Caco-2 (cell line): ENCODE measurements at regions not wholly inside any gene's neighbourhood (a gene's known extent, or its start where the extent isn't known, plus 50 kb on each side); places are given as distances from the start of the nearest gene placed in this dataset.

Experiments used
- BruUV-seq: library from RNA; stranded (reverse); fragments of 400-500 nt; replicated peaks from 2 replicates; lab custom pipeline; 2021; lab: Mats Ljungman, UMichigan
- CTCF ChIA-PET: fragments of 300-600 bp; sonication (Branson Sonifier 250); formaldehyde crosslinking; loops from one replicate; lab custom pipeline; 2022; ENCODE audit warnings: antibody characterized with exemption; lab: Charles Lee
- POLR2A ChIA-PET: fragments of 300-600 bp; sonication (Branson Sonifier 250); formaldehyde crosslinking; loops from one replicate; lab custom pipeline; 2022; ENCODE audit warnings: antibody characterized with exemption; lab: Charles Lee
- DNase-seq, 2 experiments: peaks; one replicate each; pipeline versions ENCODE4 v3.0.0 to v3.0.0-alpha.2; 2020 to 2022
- H3K27me3 ChIP-seq: replicated peaks from 2 replicates; pipeline ENCODE4 v1.6.0; 2011; ENCODE audit warnings: low read length; ENCODE audit not compliant: control insufficient read depth, insufficient read depth
- H3K36me3 ChIP-seq: 2 replicates; pipeline ENCODE4 v1.5.1; 2011; ENCODE audit warnings: low read length; ENCODE audit not compliant: control insufficient read depth, insufficient read depth
- H3K4me1 ChIP-seq: fragments of 250-450 bp; sonication (Bioruptor Pico); 2 replicates; pipeline ENCODE4 v1.5.1; 2020; ENCODE audit warnings: mild to moderate bottlenecking
- H3K4me3 ChIP-seq: 2 replicates; pipeline ENCODE4 v1.5.1; 2011; ENCODE audit warnings: low read depth, mild to moderate bottlenecking, control low read depth, low read length
- H3K9me3 ChIP-seq: fragments of 250-450 bp; sonication (Bioruptor Pico); 2 replicates; pipeline ENCODE4 v1.5.1; 2020; ENCODE audit warnings: mild to moderate bottlenecking, moderate library complexity
- H3K27ac Mint-ChIP-seq: one replicate; pipeline ENCODE4 v1.8.0; 2022; ENCODE audit warnings: mixed read lengths; ENCODE audit not compliant: unreplicated experiment
- H3K27me3 Mint-ChIP-seq: one replicate; pipeline ENCODE4 v1.8.0; 2022; ENCODE audit warnings: mixed read lengths; ENCODE audit not compliant: insufficient read depth, unreplicated experiment
- H3K36me3 Mint-ChIP-seq: one replicate; pipeline ENCODE4 v1.8.0; 2022; ENCODE audit warnings: mild to moderate bottlenecking, mixed read lengths; ENCODE audit not compliant: insufficient read depth, unreplicated experiment
- H3K4me1 Mint-ChIP-seq: one replicate; pipeline ENCODE4 v1.8.0; 2022; ENCODE audit warnings: low read depth, mixed read lengths; ENCODE audit not compliant: unreplicated experiment
- H3K4me3 Mint-ChIP-seq: one replicate; pipeline ENCODE4 v1.8.0; 2022; ENCODE audit warnings: mild to moderate bottlenecking, moderate library complexity, mixed read lengths; ENCODE audit not compliant: unreplicated experiment
- H3K9me3 Mint-ChIP-seq: one replicate; pipeline ENCODE4 v1.8.0; 2022; ENCODE audit warnings: mixed read lengths; ENCODE audit not compliant: unreplicated experiment
- intact Hi-C: fragments of 100-400 bp; cut with micrococcal nuclease; formaldehyde crosslinking; loops from one replicate; pipeline ENCODE4 v1.10.0; 2022; ENCODE audit not compliant: unreplicated experiment
- TF ChIP-seq, protein P1 (sequence below), 2 experiments: fragments of 200-600 bp in 1 of 2; IDR thresholded peaks; 1 replicate in 1 of 2; 2 replicates in 1 of 2; pipeline versions ENCODE4 v1.5.1 to v1.8.0; 2011 to 2022; ENCODE audit warnings: antibody characterized with exemption in 1 of 2, control low read depth in 1 of 2, inconsistent platforms in 1 of 2, low read depth in 1 of 2, low read length in 1 of 2, mild to moderate bottlenecking in 1 of 2, moderate library complexity in 1 of 2; ENCODE audit not compliant: insufficient read depth in 1 of 2, severe bottlenecking in 1 of 2, unreplicated experiment in 1 of 2

DNA sequence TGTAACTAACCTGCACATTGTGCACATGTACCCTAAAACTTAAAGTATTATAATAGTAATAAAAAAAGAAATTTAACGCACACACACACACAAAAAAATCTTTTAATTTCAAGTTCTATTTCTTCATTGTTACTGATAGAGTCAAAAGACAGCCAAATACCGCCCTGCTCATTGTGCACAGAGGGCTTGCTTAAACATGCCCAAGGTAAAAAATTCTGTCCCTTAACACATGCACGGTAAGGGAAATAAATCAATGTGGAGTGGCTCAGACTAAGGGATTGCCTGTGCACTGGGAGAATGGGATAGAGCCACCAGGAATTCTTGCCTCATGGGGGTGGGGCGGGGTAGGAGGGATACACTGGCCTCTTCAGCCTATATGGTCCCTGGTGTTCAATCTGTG, 468.0 kb downstream of the NUP35 start:
- H3K9me3 ChIP-seq = no peaks in the 10 kb centered on the region
- no peak for DNase-seq
- H3K36me3 Mint-ChIP-seq = no peaks in the 10 kb centered on the region
- H3K27me3 Mint-ChIP-seq = no peaks in the 10 kb centered on the region
- H3K4me3 Mint-ChIP-seq = no peak overlapping the region
- no peaks in the 10 kb centered on the region for H3K36me3 ChIP-seq
- POLR2A ChIA-PET = no interaction called here
- H3K27ac Mint-ChIP-seq = no peak overlapping the region
- BruUV-seq = no TSS peak
- H3K9me3 Mint-ChIP-seq = peaks cover 5% of the 10 kb centered on the region
- intact Hi-C loops = no loop called here
- TF ChIP-seq, protein P1, sequence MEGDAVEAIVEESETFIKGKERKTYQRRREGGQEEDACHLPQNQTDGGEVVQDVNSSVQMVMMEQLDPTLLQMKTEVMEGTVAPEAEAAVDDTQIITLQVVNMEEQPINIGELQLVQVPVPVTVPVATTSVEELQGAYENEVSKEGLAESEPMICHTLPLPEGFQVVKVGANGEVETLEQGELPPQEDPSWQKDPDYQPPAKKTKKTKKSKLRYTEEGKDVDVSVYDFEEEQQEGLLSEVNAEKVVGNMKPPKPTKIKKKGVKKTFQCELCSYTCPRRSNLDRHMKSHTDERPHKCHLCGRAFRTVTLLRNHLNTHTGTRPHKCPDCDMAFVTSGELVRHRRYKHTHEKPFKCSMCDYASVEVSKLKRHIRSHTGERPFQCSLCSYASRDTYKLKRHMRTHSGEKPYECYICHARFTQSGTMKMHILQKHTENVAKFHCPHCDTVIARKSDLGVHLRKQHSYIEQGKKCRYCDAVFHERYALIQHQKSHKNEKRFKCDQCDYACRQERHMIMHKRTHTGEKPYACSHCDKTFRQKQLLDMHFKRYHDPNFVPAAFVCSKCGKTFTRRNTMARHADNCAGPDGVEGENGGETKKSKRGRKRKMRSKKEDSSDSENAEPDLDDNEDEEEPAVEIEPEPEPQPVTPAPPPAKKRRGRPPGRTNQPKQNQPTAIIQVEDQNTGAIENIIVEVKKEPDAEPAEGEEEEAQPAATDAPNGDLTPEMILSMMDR (IDR thresholded peaks at IDR 0.05; ENCODE audit: insufficient read depth in 1 of 2, low read depth in 1 of 2, low read length in 1 of 2, severe bottlenecking in 1 of 2, unreplicated experiment in 1 of 2) = no peak
- no peaks in the 10 kb centered on the region for H3K4me1 ChIP-seq
- CTCF ChIA-PET = no interaction called here
- H3K27me3 ChIP-seq = no peaks in the 10 kb centered on the region
- no peaks in the 10 kb centered on the region for H3K4me1 Mint-ChIP-seq
- H3K4me3 ChIP-seq = no peak overlapping the region

DNA sequence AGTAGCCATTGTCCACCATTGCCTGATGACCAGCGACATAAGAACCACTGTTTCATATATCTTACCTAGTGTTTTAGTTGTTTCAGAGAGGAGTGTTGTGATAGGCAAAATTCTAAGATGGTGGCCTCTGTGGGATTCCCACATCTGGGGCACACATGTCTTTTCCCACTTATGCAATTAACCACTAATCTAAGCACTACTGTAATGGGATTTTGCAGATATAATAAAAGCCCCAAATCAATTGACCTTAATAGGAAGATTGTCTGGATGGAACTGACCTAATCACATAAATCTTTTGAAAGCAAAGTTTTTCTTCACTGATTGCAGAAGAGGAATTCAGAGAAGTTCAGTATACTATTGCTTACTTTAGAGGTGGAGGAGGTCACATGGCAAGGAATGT, 469.9 kb downstream of the NUP35 start:
- H3K27me3 Mint-ChIP-seq = no peaks in the 10 kb centered on the region
- no peaks in the 10 kb centered on the region for H3K4me1 Mint-ChIP-seq
- CTCF ChIA-PET = no interaction called here
- H3K27ac Mint-ChIP-seq = no peak overlapping the region
- no peaks in the 10 kb centered on the region for H3K36me3 Mint-ChIP-seq
- no peak overlapping the region for H3K4me3 ChIP-seq
- no peaks in the 10 kb centered on the region for H3K36me3 ChIP-seq
- no peak for DNase-seq
- no peaks in the 10 kb centered on the region for H3K9me3 Mint-ChIP-seq
- TF ChIP-seq, protein P1 (IDR thresholded peaks at IDR 0.05; ENCODE audit: insufficient read depth in 1 of 2, low read depth in 1 of 2, low read length in 1 of 2, severe bottlenecking in 1 of 2, unreplicated experiment in 1 of 2) = no peak
- POLR2A ChIA-PET = no interaction called here
- no peak overlapping the region for H3K4me3 Mint-ChIP-seq
- no peaks in the 10 kb centered on the region for H3K9me3 ChIP-seq
- no peaks in the 10 kb centered on the region for H3K27me3 ChIP-seq
- intact Hi-C loops = no loop called here
- BruUV-seq = no TSS peak
- no peaks in the 10 kb centered on the region for H3K4me1 ChIP-seq

DNA sequence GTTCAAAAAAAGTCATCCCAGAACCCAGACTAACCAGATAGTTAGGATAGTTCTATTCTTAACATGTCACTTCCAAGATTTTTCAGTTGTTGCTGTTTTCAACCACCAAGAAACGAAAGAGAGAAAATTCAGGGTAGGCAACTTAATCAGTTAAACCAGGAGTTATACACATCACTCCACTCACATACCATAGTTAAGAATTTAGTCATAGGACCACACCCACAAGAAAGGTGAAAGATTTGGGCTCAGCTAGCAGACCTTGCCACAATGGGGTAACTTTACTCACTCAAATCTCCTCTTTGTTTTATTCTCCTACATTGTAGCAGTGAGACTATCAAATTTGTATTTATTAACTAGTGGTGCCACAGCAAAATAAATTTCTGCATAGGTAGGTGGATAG, 473.6 kb downstream of the NUP35 start:
- TF ChIP-seq, protein P1 (IDR thresholded peaks at IDR 0.05; ENCODE audit: insufficient read depth in 1 of 2, low read depth in 1 of 2, low read length in 1 of 2, severe bottlenecking in 1 of 2, unreplicated experiment in 1 of 2) = no peak
- ChIA-PET POLR2A (no interaction called here), CTCF (no interaction called here)
- Histone ChIP-seq H3K36me3 (no peaks in the 10 kb centered on the region), H3K4me3 (no peak overlapping the region), H3K9me3 (no peaks in the 10 kb centered on the region), H3K27me3 (no peaks in the 10 kb centered on the region), H3K4me1 (no peaks in the 10 kb centered on the region)
- BruUV-seq = no TSS peak
- no peaks in the 10 kb centered on the region for H3K4me1 Mint-ChIP-seq
- no peaks in the 10 kb centered on the region for H3K36me3 Mint-ChIP-seq
- DNase-seq = no peak
- intact Hi-C loops = no loop called here
- no peaks in the 10 kb centered on the region for H3K9me3 Mint-ChIP-seq
- H3K27me3 Mint-ChIP-seq = no peaks in the 10 kb centered on the region
- no peak overlapping the region for H3K4me3 Mint-ChIP-seq
- no peak overlapping the region for H3K27ac Mint-ChIP-seq
